IMR-90 (cell line): ENCODE measurements at regions not wholly inside any gene's neighbourhood (a gene's known extent, or its start where the extent isn't known, plus 50 kb on each side); places are given as distances from the start of the nearest gene placed in this dataset.

Experiments
- ATAC-seq: fragments of 200-7000 bp; cut with Tn5 transposase; 2 replicates; pipeline ENCODE4 v1.9.1; 2020; ENCODE audit warnings: low read depth, mild to moderate bottlenecking, moderate library complexity
- BruUV-seq: library from RNA; stranded (reverse); fragments of 400-500 nt; replicated peaks from 2 replicates; lab custom pipeline; 2021; lab: Mats Ljungman, UMichigan
- CTCF ChIA-PET: fragments of 300-600 bp; formaldehyde crosslinking; extraction: SDS; loops from one replicate; lab custom pipeline; 2021; ENCODE audit warnings: antibody characterized with exemption; lab: Yijun Ruan, JAX
- POLR2A ChIA-PET: fragments of 300-600 bp; sonication (Branson Sonifier 250); formaldehyde crosslinking; loops from one replicate; lab custom pipeline; 2022; ENCODE audit warnings: antibody characterized with exemption; ENCODE audit not compliant: unreplicated experiment; lab: Charles Lee
- DNase-seq: peaks from one replicate; pipeline ENCODE4 v3.0.0; 2013
- H2AFZ ChIP-seq: replicated peaks from 2 replicates; pipeline ENCODE3; 2013; ENCODE audit warnings: low read length, mild to moderate bottlenecking; ENCODE audit not compliant: poor library complexity
- H2AK5ac ChIP-seq: 2 replicates; pipeline ENCODE4 v1.6.1; 2013; ENCODE audit warnings: low read depth, low read length, inconsistent platforms
- H2AK9ac ChIP-seq: replicated peaks from 2 replicates; pipeline ENCODE3; 2013; ENCODE audit warnings: mild to moderate bottlenecking, low read depth, low read length, moderate library complexity; ENCODE audit not compliant: poor library complexity
- H2BK120ac ChIP-seq: 2 replicates; pipeline ENCODE4 v1.6.1; 2013; ENCODE audit warnings: low read depth, low read length, inconsistent platforms
- H2BK15ac ChIP-seq: 3 replicates; pipeline ENCODE4 v1.6.1; 2013; ENCODE audit warnings: low read depth, low read length, inconsistent platforms
- H2BK20ac ChIP-seq: 2 replicates; pipeline ENCODE4 v1.6.1; 2013; ENCODE audit warnings: low read depth, mild to moderate bottlenecking, inconsistent platforms, low read length, moderate library complexity
- H2BK5ac ChIP-seq: 2 replicates; pipeline ENCODE4 v1.6.1; 2013; ENCODE audit warnings: mild to moderate bottlenecking, low read depth, low read length, inconsistent platforms; ENCODE audit not compliant: poor library complexity, severe bottlenecking
- H3K14ac ChIP-seq: replicated peaks from 2 replicates; pipeline ENCODE4 v1.6.1; 2013; ENCODE audit warnings: low read depth, low read length, inconsistent platforms
- H3K18ac ChIP-seq: 2 replicates; pipeline ENCODE4 v1.6.1; 2013; ENCODE audit warnings: low read depth, low read length, control low read depth
- H3K23ac ChIP-seq: 2 replicates; pipeline ENCODE4 v1.6.1; 2013; ENCODE audit warnings: low read depth, low read length, inconsistent platforms
- H3K27ac ChIP-seq: 2 replicates; pipeline ENCODE4 v1.5.1; 2013; ENCODE audit warnings: mild to moderate bottlenecking, control low read depth, low read length; ENCODE audit not compliant: insufficient read depth
- H3K27me3 ChIP-seq: 2 replicates; pipeline ENCODE4 v1.6.1; 2013; ENCODE audit warnings: low read length; ENCODE audit not compliant: control insufficient read depth, insufficient read depth
- H3K36me3 ChIP-seq: 2 replicates; pipeline ENCODE4 v1.6.1; 2013; ENCODE audit warnings: low read length, mixed read lengths; ENCODE audit not compliant: control insufficient read depth, insufficient read depth
- H3K4ac ChIP-seq: 2 replicates; pipeline ENCODE4 v1.6.1; 2013; ENCODE audit warnings: low read depth, low read length, inconsistent platforms
- H3K4me1 ChIP-seq: 2 replicates; pipeline ENCODE4 v1.6.1; 2013; ENCODE audit warnings: low read length, mixed read lengths; ENCODE audit not compliant: control insufficient read depth, insufficient read depth
- H3K4me2 ChIP-seq: 2 replicates; pipeline ENCODE4 v1.6.1; 2013; ENCODE audit warnings: low read depth, mild to moderate bottlenecking, control low read depth, low read length, moderate library complexity
- H3K4me3 ChIP-seq: 2 replicates; pipeline ENCODE4 v1.5.1; 2013; ENCODE audit warnings: low read depth, mild to moderate bottlenecking, control low read depth, low read length, moderate library complexity; ENCODE audit not compliant: insufficient read depth
- H3K56ac ChIP-seq: 2 replicates; pipeline ENCODE4 v1.6.1; 2013; ENCODE audit warnings: low read length, inconsistent platforms; ENCODE audit not compliant: insufficient read depth; ENCODE audit errors: extremely low read depth
- H3K79me1 ChIP-seq, 2 experiments: 2 replicates each; pipeline ENCODE4 v1.6.1; 2013; ENCODE audit warnings: low read length in 2 of 2, inconsistent platforms in 1 of 2, low read depth in 1 of 2
- H3K9ac ChIP-seq: 2 replicates; pipeline ENCODE4 v1.6.1; 2013; ENCODE audit warnings: low read depth, low read length, control low read depth
- H3K9me1 ChIP-seq: 2 replicates; pipeline ENCODE4 v1.6.1; 2013; ENCODE audit warnings: low read length, inconsistent platforms; ENCODE audit not compliant: insufficient read depth
- H3K9me3 ChIP-seq: 2 replicates; pipeline ENCODE4 v1.6.1; 2013; ENCODE audit warnings: low read length; ENCODE audit not compliant: control insufficient read depth, insufficient read depth
- H4K20me1 ChIP-seq: 2 replicates; pipeline ENCODE4 v1.6.1; 2013; ENCODE audit warnings: low read length, inconsistent platforms; ENCODE audit not compliant: insufficient read depth
- H4K5ac ChIP-seq: 2 replicates; pipeline ENCODE4 v1.6.1; 2013; ENCODE audit warnings: mild to moderate bottlenecking, low read depth, low read length, control low read depth
- H4K8ac ChIP-seq, 2 experiments: 2 replicates each; pipeline ENCODE4 v1.6.1; 2013; ENCODE audit warnings: low read depth in 2 of 2, low read length in 2 of 2, control low read depth in 1 of 2, inconsistent platforms in 1 of 2
- H4K91ac ChIP-seq: 2 replicates; pipeline ENCODE4 v1.6.1; 2013; ENCODE audit warnings: low read depth, low read length, inconsistent platforms; ENCODE audit not compliant: insufficient read depth
- BHLHE40 ChIP-seq: fragments of 150-350 bp; IDR thresholded peaks from 2 replicates; pipeline ENCODE4 v1.6.1; 2016; ENCODE audit warnings: mild to moderate bottlenecking, low read depth, low read length
- CEBPB ChIP-seq: IDR thresholded peaks from 2 replicates; pipeline ENCODE4 v1.6.1; 2012; ENCODE audit warnings: low read depth, low read length, improper control_type of control experiment
- CHD1 ChIP-seq: IDR thresholded peaks from 2 replicates; pipeline ENCODE4 v1.6.1; 2012; ENCODE audit warnings: low read depth, low read length, improper control_type of control experiment
- FOS ChIP-seq: fragments of 150-350 bp; IDR thresholded peaks from 2 replicates; pipeline ENCODE4 v1.6.1; 2016; ENCODE audit warnings: low read depth, low read length
- MAFK ChIP-seq: IDR thresholded peaks from 2 replicates; pipeline ENCODE4 v1.6.1; 2012; ENCODE audit warnings: low read depth, low read length, improper control_type of control experiment
- MAZ ChIP-seq: IDR thresholded peaks from 2 replicates; pipeline ENCODE4 v1.6.1; 2012; ENCODE audit warnings: low read depth, mild to moderate bottlenecking, low read length, improper control_type of control experiment, moderate library complexity, borderline replicate concordance
- MXI1 ChIP-seq: IDR thresholded peaks from 2 replicates; pipeline ENCODE4 v1.6.1; 2012; ENCODE audit warnings: low read depth, mild to moderate bottlenecking, low read length, moderate library complexity, borderline replicate concordance
- NFE2L2 ChIP-seq: fragments of 150-350 bp; IDR thresholded peaks from 2 replicates; pipeline ENCODE4 v1.6.1; 2016; ENCODE audit warnings: low read depth, mild to moderate bottlenecking, low read length
- POLR2A ChIP-seq: IDR thresholded peaks from 2 replicates; pipeline ENCODE4 v1.6.1; 2012; ENCODE audit warnings: mild to moderate bottlenecking, low read depth, low read length
- RAD21 ChIP-seq: IDR thresholded peaks from 2 replicates; pipeline ENCODE4 v1.6.1; 2012; ENCODE audit warnings: low read length, improper control_type of control experiment
- RCOR1 ChIP-seq: IDR thresholded peaks from 2 replicates; pipeline ENCODE4 v1.6.1; 2012; ENCODE audit warnings: mild to moderate bottlenecking, low read length, improper control_type of control experiment; ENCODE audit not compliant: insufficient replicate concordance
- RFX5 ChIP-seq: IDR thresholded peaks from 2 replicates; pipeline ENCODE4 v1.8.0; 2012; ENCODE audit warnings: low read depth, mild to moderate bottlenecking, low read length, moderate library complexity
- SMC3 ChIP-seq: fragments of 150-350 bp; IDR thresholded peaks from 2 replicates; pipeline ENCODE4 v1.6.1; 2016; ENCODE audit warnings: low read depth, mild to moderate bottlenecking, antibody characterized with exemption, low read length, moderate library complexity
- WGBS, 2 experiments: methylation state at CpG; one replicate each; pipeline versions ENCODE4 v1.1.5 to v1.1.7; 2013; ENCODE audit warnings: missing lambda C conversion rate in 2 of 2; ENCODE audit not compliant: insufficient read length in 1 of 2; ENCODE audit errors: extremely low coverage in 2 of 2; 5-methylcytosine and 5-hydroxymethylcytosine counted together
- dilution Hi-C: fragments of 300-500 bp; cut with HindIII; formaldehyde crosslinking; loops from one replicate; pipeline ENCODE4 v1.14.3; 2018; ENCODE audit warnings: low sequenced_read_pairs; ENCODE audit not compliant: unreplicated experiment
- in situ Hi-C: fragments of 300-500 bp; cut with MboI; formaldehyde crosslinking; loops from 3 replicates; pipeline ENCODE4 v1.14.3; 2019; ENCODE audit warnings: low sequenced_read_pairs, inconsistent platforms, mixed read lengths
- intact Hi-C: fragments of 100-400 bp; cut with micrococcal nuclease; formaldehyde crosslinking; loops from 2 replicates; pipeline ENCODE4 v1.10.0; 2022
- TF ChIP-seq, protein P1 (sequence below): fragments of 150-350 bp; IDR thresholded peaks from 2 replicates; pipeline ENCODE4 v1.6.1; 2017; ENCODE audit warnings: mild to moderate bottlenecking, antibody characterized with exemption, low read length, low read depth
- TF ChIP-seq, protein P2 (sequence below): fragments of 150-350 bp; IDR thresholded peaks from 2 replicates; pipeline ENCODE4 v1.6.1; 2016; ENCODE audit warnings: low read depth, mild to moderate bottlenecking, low read length, moderate library complexity, borderline replicate concordance
- TF ChIP-seq, protein P3 (sequence below): conservative IDR thresholded peaks from 2 replicates; pipeline ENCODE4 v1.5.1; 2012; ENCODE audit warnings: mild to moderate bottlenecking, low read depth, low read length, improper control_type of control experiment

GRCh38 chr2:8046849-8047248 lies 635.0 kb upstream of the ID2 start:
- DNase-seq (no peak), ATAC-seq (no peak)
- Histone ChIP-seq H2BK5ac (no peak overlapping the region), H2BK20ac (no peak overlapping the region), H3K4me1 (no peaks in the 10 kb centered on the region), H3K9ac (no peak overlapping the region), H3K56ac (no peak overlapping the region), H3K27ac (no peak overlapping the region), H3K9me3 (0 out of 2 replicates have a peak, but pooled peaks cover 3% of the 10 kb centered on the region), H3K14ac (no peak overlapping the region), H3K9me1 (no peaks in the 10 kb centered on the region), H2AFZ (no peak overlapping the region), H3K23ac (no peak overlapping the region), H3K4ac (no peak overlapping the region), H3K4me2 (no peak overlapping the region), H3K27me3 (no peaks in the 10 kb centered on the region; the same call in 1 of the 2 replicates), H4K8ac (no peak overlapping the region), H4K20me1 (no peaks in the 10 kb centered on the region), H3K36me3 (no peaks in the 10 kb centered on the region), H3K18ac (no peak overlapping the region), H4K91ac (no peak overlapping the region), H2AK5ac (no peak overlapping the region), H2BK120ac (no peak overlapping the region), H4K5ac (no peak overlapping the region), H2AK9ac (no peak overlapping the region), H2BK15ac (no peak overlapping the region), H3K79me1 (no peaks in the 10 kb centered on the region), H3K4me3 (no peak overlapping the region)
- intact Hi-C loops (no loop called here), dilution Hi-C loops (no loop called here), in situ Hi-C loops (no loop called here)
- no TSS peak for BruUV-seq
- POLR2A ChIA-PET = no interaction called here
- WGBS, 2 experiments = no CpG with 5 or more reads among the region's 5 CpGs
- CTCF ChIA-PET = no interaction called here
- no peak for TF ChIP-seq RAD21
- TF ChIP-seq, protein P1, sequence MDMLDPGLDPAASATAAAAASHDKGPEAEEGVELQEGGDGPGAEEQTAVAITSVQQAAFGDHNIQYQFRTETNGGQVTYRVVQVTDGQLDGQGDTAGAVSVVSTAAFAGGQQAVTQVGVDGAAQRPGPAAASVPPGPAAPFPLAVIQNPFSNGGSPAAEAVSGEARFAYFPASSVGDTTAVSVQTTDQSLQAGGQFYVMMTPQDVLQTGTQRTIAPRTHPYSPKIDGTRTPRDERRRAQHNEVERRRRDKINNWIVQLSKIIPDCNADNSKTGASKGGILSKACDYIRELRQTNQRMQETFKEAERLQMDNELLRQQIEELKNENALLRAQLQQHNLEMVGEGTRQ = no peak
- TF ChIP-seq, protein P2, sequence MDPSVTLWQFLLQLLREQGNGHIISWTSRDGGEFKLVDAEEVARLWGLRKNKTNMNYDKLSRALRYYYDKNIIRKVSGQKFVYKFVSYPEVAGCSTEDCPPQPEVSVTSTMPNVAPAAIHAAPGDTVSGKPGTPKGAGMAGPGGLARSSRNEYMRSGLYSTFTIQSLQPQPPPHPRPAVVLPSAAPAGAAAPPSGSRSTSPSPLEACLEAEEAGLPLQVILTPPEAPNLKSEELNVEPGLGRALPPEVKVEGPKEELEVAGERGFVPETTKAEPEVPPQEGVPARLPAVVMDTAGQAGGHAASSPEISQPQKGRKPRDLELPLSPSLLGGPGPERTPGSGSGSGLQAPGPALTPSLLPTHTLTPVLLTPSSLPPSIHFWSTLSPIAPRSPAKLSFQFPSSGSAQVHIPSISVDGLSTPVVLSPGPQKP = no peak
- no peak for TF ChIP-seq BHLHE40
- no peak for TF ChIP-seq RCOR1
- TF ChIP-seq MAZ = no peak
- TF ChIP-seq, protein P3, sequence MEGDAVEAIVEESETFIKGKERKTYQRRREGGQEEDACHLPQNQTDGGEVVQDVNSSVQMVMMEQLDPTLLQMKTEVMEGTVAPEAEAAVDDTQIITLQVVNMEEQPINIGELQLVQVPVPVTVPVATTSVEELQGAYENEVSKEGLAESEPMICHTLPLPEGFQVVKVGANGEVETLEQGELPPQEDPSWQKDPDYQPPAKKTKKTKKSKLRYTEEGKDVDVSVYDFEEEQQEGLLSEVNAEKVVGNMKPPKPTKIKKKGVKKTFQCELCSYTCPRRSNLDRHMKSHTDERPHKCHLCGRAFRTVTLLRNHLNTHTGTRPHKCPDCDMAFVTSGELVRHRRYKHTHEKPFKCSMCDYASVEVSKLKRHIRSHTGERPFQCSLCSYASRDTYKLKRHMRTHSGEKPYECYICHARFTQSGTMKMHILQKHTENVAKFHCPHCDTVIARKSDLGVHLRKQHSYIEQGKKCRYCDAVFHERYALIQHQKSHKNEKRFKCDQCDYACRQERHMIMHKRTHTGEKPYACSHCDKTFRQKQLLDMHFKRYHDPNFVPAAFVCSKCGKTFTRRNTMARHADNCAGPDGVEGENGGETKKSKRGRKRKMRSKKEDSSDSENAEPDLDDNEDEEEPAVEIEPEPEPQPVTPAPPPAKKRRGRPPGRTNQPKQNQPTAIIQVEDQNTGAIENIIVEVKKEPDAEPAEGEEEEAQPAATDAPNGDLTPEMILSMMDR = no peak
- no peak for TF ChIP-seq RFX5
- TF ChIP-seq MXI1 = no peak
- TF ChIP-seq FOS = no peak
- TF ChIP-seq NFE2L2 = no peak
- no peak for TF ChIP-seq MAFK
- no peak for TF ChIP-seq SMC3
- TF ChIP-seq POLR2A = no peak
- no peak for TF ChIP-seq CEBPB
- no peak for TF ChIP-seq CHD1
